ENCODE measurements at regions not wholly inside any gene's neighbourhood (a gene's known extent, or its start where the extent isn't known, plus 50 kb on each side); places are given as distances from the start of the nearest gene placed in this dataset.

DNA sequence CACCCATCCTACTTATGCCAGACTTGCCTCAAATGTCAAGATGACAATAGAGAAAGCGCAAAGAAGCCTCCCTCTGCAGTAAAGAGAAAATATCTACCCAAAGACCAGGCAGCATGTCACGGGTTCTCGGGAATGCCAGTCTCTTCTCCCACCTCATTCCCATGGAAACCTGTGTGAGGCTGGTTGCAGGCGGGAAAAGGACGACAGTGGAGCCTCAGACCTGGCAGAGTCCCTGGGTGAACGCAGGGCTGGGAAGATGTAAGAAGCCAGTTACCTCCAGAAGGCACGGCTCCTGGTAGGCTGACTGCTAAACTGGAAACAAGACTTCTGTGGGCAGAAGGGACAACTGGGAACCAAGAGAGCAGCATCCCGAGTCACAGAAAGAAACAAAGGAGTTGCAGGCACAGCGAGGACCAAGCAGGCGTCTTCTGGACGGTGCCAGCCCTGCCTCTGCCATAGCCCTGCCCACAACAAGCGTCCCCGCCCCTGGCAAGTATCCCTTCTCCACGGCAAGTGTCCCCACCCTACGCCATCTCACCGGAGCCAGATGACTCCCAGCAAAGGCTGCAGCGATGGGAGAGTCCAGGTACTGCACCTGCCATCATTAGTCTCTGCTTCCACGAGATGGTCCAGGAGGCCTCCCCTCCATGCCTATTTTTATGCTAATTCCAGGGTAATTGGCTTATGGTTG is 440.8 kb upstream of the MYT1L start:
- no peak for DNase-seq (ENCODE audit: extremely low read depth, low read depth)
- TF ChIP-seq, protein P1, sequence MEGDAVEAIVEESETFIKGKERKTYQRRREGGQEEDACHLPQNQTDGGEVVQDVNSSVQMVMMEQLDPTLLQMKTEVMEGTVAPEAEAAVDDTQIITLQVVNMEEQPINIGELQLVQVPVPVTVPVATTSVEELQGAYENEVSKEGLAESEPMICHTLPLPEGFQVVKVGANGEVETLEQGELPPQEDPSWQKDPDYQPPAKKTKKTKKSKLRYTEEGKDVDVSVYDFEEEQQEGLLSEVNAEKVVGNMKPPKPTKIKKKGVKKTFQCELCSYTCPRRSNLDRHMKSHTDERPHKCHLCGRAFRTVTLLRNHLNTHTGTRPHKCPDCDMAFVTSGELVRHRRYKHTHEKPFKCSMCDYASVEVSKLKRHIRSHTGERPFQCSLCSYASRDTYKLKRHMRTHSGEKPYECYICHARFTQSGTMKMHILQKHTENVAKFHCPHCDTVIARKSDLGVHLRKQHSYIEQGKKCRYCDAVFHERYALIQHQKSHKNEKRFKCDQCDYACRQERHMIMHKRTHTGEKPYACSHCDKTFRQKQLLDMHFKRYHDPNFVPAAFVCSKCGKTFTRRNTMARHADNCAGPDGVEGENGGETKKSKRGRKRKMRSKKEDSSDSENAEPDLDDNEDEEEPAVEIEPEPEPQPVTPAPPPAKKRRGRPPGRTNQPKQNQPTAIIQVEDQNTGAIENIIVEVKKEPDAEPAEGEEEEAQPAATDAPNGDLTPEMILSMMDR (IDR thresholded peaks at IDR 0.05; ENCODE audit: low read depth, low read length): no peak

DNA sequence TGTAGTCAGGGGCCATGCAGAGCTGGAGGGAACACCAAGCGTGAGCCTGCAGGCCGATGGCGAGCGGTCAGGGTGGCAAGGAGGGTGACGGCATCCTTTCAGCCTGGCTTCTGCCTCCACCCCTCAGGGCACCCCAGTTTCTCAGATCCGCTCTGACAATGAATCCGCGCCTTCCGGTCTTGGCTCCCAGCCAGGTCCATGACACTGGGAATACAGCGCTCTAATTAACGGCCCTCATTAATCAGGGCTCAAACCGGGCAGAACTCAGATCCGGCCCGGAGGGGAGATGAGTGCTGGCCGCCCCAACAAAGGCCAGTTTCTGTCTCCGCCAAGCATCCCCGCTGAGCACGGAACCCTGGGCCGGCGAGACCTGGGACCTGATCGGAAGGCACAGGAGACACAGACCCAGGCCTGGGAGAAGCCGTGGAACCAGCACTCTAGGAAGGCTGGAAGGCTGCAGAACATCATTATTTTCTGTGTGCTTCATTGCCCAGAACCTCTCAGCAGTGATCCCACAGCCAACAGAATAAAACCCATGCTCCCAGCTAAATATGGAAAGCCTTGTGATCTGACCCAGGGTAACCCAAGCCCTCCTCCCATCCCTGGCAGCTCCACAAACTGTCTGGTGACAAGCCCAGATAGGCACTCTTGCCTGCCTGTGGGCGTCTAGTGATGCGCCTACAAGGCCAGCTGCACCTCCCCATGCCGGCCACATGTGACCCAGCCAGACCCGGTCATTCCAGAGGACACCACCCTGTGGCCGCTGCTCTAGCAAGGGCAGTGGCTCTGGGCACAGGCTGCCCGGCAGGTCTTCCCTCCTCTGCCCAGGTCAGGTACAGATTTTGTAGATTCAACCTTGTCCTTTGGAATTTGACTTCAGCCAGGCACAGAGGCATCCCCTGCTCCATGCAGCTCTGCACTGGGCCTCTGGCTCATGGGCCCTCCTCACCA is 438.7 kb upstream of the MYT1L start:
- TF ChIP-seq, protein P1 (IDR thresholded peaks at IDR 0.05; ENCODE audit: low read depth, low read length): no peak
- no peak for DNase-seq (ENCODE audit: extremely low read depth, low read depth)

- DNase-seq (ENCODE audit: extremely low read depth, low read depth): no peak
These were observed 437.4 kb upstream of the MYT1L start for GRCh38 chr2:2768476-2768875.

DNA sequence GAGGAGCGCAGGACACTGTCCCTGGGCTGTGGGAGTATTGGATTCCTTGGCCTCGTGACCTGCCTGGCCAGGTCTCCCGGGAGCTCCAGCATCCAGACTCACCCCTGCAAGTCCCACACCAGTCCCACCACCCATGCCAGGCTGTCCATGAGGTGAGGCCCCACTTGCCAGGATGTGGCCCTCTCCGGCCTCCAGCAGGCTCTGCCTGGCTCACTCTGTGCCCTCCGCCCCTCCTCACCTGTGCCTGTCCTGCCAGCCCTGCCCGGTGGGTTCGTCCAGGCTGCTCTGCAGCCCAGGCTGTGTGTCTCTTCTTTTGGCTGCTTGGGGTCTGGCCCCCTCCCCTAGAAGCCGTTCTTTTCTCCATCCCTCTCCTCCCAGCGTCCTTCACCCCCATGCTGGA is 436.8 kb upstream of the MYT1L start:
- DNase-seq (ENCODE audit: extremely low read depth, low read depth): no peak
- TF ChIP-seq, protein P1 (IDR thresholded peaks at IDR 0.05; ENCODE audit: low read depth, low read length): no peak

More at GRCh38 chr2:2768476-2768875, 437.4 kb upstream of the MYT1L start:
- TF ChIP-seq, protein P1 (IDR thresholded peaks at IDR 0.05; ENCODE audit: low read depth, low read length): no peak

- no peak for DNase-seq (ENCODE audit: extremely low read depth, low read depth)
- TF ChIP-seq, protein P1 (IDR thresholded peaks at IDR 0.05; ENCODE audit: low read depth, low read length): no peak
These were observed 434.9 kb upstream of the MYT1L start for GRCh38 chr2:2765839-2766495.

GRCh38 chr2:2765176-2765800 is 434.2 kb upstream of the MYT1L start:
- no peak for DNase-seq (ENCODE audit: extremely low read depth, low read depth)
- TF ChIP-seq, protein P1 (IDR thresholded peaks at IDR 0.05; ENCODE audit: low read depth, low read length): no peak

All from AG09319 (cell line).